ENCODE measurements at regions not wholly inside any gene's neighbourhood (a gene's known extent, or its start where the extent isn't known, plus 50 kb on each side); places are given as distances from the start of the nearest gene placed in this dataset.

GRCh38 chr3:106032479-106032878 lies 163.7 kb upstream of the CBLB start:
- H3K36me3 ChIP-seq, result no peaks in the 10 kb centered on the region
- H3K27me3 ChIP-seq, result no peaks in the 10 kb centered on the region
- no peaks in the 10 kb centered on the region for H3K9me3 ChIP-seq
- no peak for DNase-seq (ENCODE audit: low spot score in 2 of 2)
- 87 to 88% methylated on average over 2 of the region's 2 CpGs for WGBS, 2 donors
- no peak overlapping the region for H3K27ac ChIP-seq
- TF ChIP-seq CTCF (IDR thresholded peaks at IDR 0.05) (no peak), EP300 (IDR thresholded peaks at IDR 0.05) (no peak), POLR2A (IDR thresholded peaks at IDR 0.05) (no peak)
- no peak overlapping the region for H3K4me3 ChIP-seq
- H3K4me1 ChIP-seq, result no peaks in the 10 kb centered on the region

GRCh38 chr3:106033654-106034053 lies 164.8 kb upstream of the CBLB start:
- Histone ChIP-seq H3K27ac (no peak overlapping the region), H3K36me3 (no peaks in the 10 kb centered on the region), H3K4me3 (no peak overlapping the region), H3K4me1 (no peaks in the 10 kb centered on the region), H3K9me3 (peaks cover 0 to under 1% (median 0%) of the 10 kb centered on the region in 4 donors), H3K27me3 (no peaks in the 10 kb centered on the region)
- no peak for TF ChIP-seq POLR2A (IDR thresholded peaks at IDR 0.05)
- TF ChIP-seq EP300 (IDR thresholded peaks at IDR 0.05), result no peak
- DNase-seq (ENCODE audit: low spot score in 2 of 2), result no peak
- 94 to 96% methylated on average over 2 of the region's 2 CpGs for WGBS, 2 donors

GRCh38 chr3:106034313-106034712 lies 165.5 kb upstream of the CBLB start:
- Histone ChIP-seq H3K4me1 (no peaks in the 10 kb centered on the region), H3K4me3 (no peak overlapping the region), H3K36me3 (no peaks in the 10 kb centered on the region), H3K9me3 (peaks cover 0 to 5% (median 1%) of the 10 kb centered on the region in 4 donors), H3K27me3 (no peaks in the 10 kb centered on the region), H3K27ac (no peak overlapping the region)
- DNase-seq (ENCODE audit: low spot score in 2 of 2), result no peak
- no peak for TF ChIP-seq CTCF (IDR thresholded peaks at IDR 0.05)
- no peak for TF ChIP-seq EP300 (IDR thresholded peaks at IDR 0.05)
- 83 to 84% methylated on average over 2 of the region's 2 CpGs for WGBS, 2 donors

GRCh38 chr3:106035619-106036018 lies 166.8 kb upstream of the CBLB start:
- no peak for DNase-seq (ENCODE audit: low spot score in 2 of 2)
- 77 to 86% methylated on average over 4 of the region's 4 CpGs for WGBS, 2 donors
- peaks cover 0 to 10% (median 1%) of the 10 kb centered on the region in 4 donors for H3K9me3 ChIP-seq
- H3K4me1 ChIP-seq, result no peaks in the 10 kb centered on the region
- no peaks in the 10 kb centered on the region for H3K36me3 ChIP-seq
- no peak for TF ChIP-seq EP300 (IDR thresholded peaks at IDR 0.05)
- no peak for TF ChIP-seq POLR2A (IDR thresholded peaks at IDR 0.05)
- TF ChIP-seq CTCF (IDR thresholded peaks at IDR 0.05), result no peak
- no peak overlapping the region for H3K4me3 ChIP-seq
- H3K27ac ChIP-seq, result no peak overlapping the region
- H3K27me3 ChIP-seq, result no peaks in the 10 kb centered on the region

GRCh38 chr3:106036696-106037095 lies 167.9 kb upstream of the CBLB start:
- H3K4me3 ChIP-seq, result no peak overlapping the region
- no peak for DNase-seq (ENCODE audit: low spot score in 2 of 2)
- no peak overlapping the region for H3K27ac ChIP-seq
- WGBS, 2 donors, result 59 to 67% methylated on average over 1 of the region's 1 CpG
- no peak for TF ChIP-seq CTCF (IDR thresholded peaks at IDR 0.05)
- TF ChIP-seq POLR2A (IDR thresholded peaks at IDR 0.05), result no peak
- TF ChIP-seq EP300 (IDR thresholded peaks at IDR 0.05), result no peak
- no peaks in the 10 kb centered on the region for H3K4me1 ChIP-seq
- H3K27me3 ChIP-seq, result no peaks in the 10 kb centered on the region
- H3K36me3 ChIP-seq, result no peaks in the 10 kb centered on the region
- peaks cover 0 to 10% (median 1%) of the 10 kb centered on the region in 4 donors for H3K9me3 ChIP-seq

- no peaks in the 10 kb centered on the region for H3K36me3 ChIP-seq
- H3K27ac ChIP-seq, result no peak overlapping the region
- no peaks in the 10 kb centered on the region for H3K27me3 ChIP-seq
- H3K9me3 ChIP-seq, result no peaks in the 10 kb centered on the region
- TF ChIP-seq POLR2A (IDR thresholded peaks at IDR 0.05) (no peak), CTCF (IDR thresholded peaks at IDR 0.05) (no peak), EP300 (IDR thresholded peaks at IDR 0.05) (no peak)
- no peak overlapping the region for H3K4me3 ChIP-seq
- 92 to 97% methylated on average over 2 of the region's 2 CpGs for WGBS, 2 donors
- no peaks in the 10 kb centered on the region for H3K4me1 ChIP-seq
- DNase-seq (ENCODE audit: low spot score in 2 of 2), result no peak
Observed at GRCh38 chr3:106047221-106047620, 178.4 kb upstream of the CBLB start.
